T-cell (primary cell): ENCODE measurements at regions not wholly inside any gene's neighbourhood (a gene's known extent, or its start where the extent isn't known, plus 50 kb on each side); places are given as distances from the start of the nearest gene placed in this dataset.

Source experiments
- ATAC-seq, 4 experiments: fragments of 200-7000 bp in 3 of 4; fragments of 150-1000 bp in 1 of 4; cut with Tn5 transposase; replicated peaks in 1 of 4; 1 replicate in 3 of 4; 2 replicates in 1 of 4; pipeline ENCODE4 v1.10.0; 2021; ENCODE audit warnings: moderate library complexity in 3 of 4, mild to moderate bottlenecking in 2 of 4, moderate number of reproducible peaks in 1 of 4
- CTCF ChIA-PET, 2 donors: fragments of 300-600 bp; sonication (Branson Sonifier 250); formaldehyde crosslinking; loops; one replicate each; lab custom pipeline; 2022; ENCODE audit warnings: antibody characterized with exemption in 2 of 2; lab: Charles Lee
- POLR2A ChIA-PET, 2 donors: fragments of 300-600 bp; sonication (Branson Sonifier 250); formaldehyde crosslinking; loops; one replicate each; lab custom pipeline; 2022; ENCODE audit warnings: antibody characterized with exemption in 2 of 2; lab: Charles Lee
- DNase-seq, 35 experiments: peaks; one replicate each; pipeline versions ENCODE4 v3.0.0 to v3.0.0-alpha.2; 2013 to 2023
- H3K27ac ChIP-seq: one replicate; pipeline ENCODE4 v1.5.1; 2013; ENCODE audit warnings: low read length
- H3K27me3 ChIP-seq, 2 experiments: replicated peaks in 1 of 2; 1 replicate in 1 of 2; 2 replicates in 1 of 2; pipeline versions ENCODE4 v1.6.1 to v1.7.0; 2013; ENCODE audit warnings: low read length in 1 of 2, mixed read lengths in 1 of 2; ENCODE audit not compliant: control insufficient read depth in 2 of 2, insufficient read depth in 2 of 2; ENCODE audit errors: extremely low read depth in 1 of 2
- H3K36me3 ChIP-seq, 2 donors: 1 replicate in 1 of 2; 2 replicates in 1 of 2; pipeline versions ENCODE4 v1.6.1 to v1.7.0; 2013; ENCODE audit warnings: low read length in 1 of 2; ENCODE audit not compliant: control insufficient read depth in 2 of 2, insufficient read depth in 1 of 2; ENCODE audit errors: extremely low read depth in 1 of 2
- H3K4me1 ChIP-seq, 2 experiments: 1 replicate in 1 of 2; 2 replicates in 1 of 2; pipeline versions ENCODE4 v1.6.1 to v1.7.0; 2013; ENCODE audit warnings: low read length in 2 of 2, mixed read lengths in 1 of 2; ENCODE audit not compliant: insufficient read depth in 2 of 2, control insufficient read depth in 1 of 2; ENCODE audit errors: extremely low read depth in 1 of 2
- H3K4me3 ChIP-seq, 2 donors: 1 replicate in 1 of 2; 2 replicates in 1 of 2; pipeline versions ENCODE4 v1.5.1 to v1.7.0; 2013; ENCODE audit warnings: mild to moderate bottlenecking in 2 of 2, low read length in 1 of 2, moderate library complexity in 1 of 2; ENCODE audit not compliant: control insufficient read depth in 1 of 2; ENCODE audit errors: extremely low read depth in 1 of 2
- H3K9me3 ChIP-seq: 2 replicates; pipeline ENCODE4 v1.7.0; 2013
- H3K27ac Mint-ChIP-seq, 2 donors: one replicate each; pipeline ENCODE4 v1.8.0; 2020 to 2021; ENCODE audit warnings: mild to moderate bottlenecking in 2 of 2, mixed read lengths in 2 of 2
- H3K27me3 Mint-ChIP-seq, 2 donors: one replicate each; pipeline ENCODE4 v1.8.0; 2021 to 2022; ENCODE audit warnings: mixed read lengths in 2 of 2
- H3K36me3 Mint-ChIP-seq: one replicate; pipeline ENCODE4 v1.8.0; 2021; ENCODE audit warnings: mixed read lengths
- H3K4me1 Mint-ChIP-seq, 3 donors: one replicate each; pipeline ENCODE4 v1.8.0; 2020 to 2022; ENCODE audit warnings: mixed read lengths in 3 of 3, mild to moderate bottlenecking in 1 of 3
- H3K4me3 Mint-ChIP-seq, 3 donors: one replicate each; pipeline ENCODE4 v1.8.0; 2020 to 2022; ENCODE audit warnings: mild to moderate bottlenecking in 3 of 3, mixed read lengths in 3 of 3, moderate library complexity in 3 of 3
- H3K9me3 Mint-ChIP-seq, 3 donors: one replicate each; pipeline ENCODE4 v1.8.0; 2020 to 2022; ENCODE audit warnings: mixed read lengths in 3 of 3
- WGBS: methylation state at CpG from one replicate; pipeline ENCODE4 v1.1.5; 2013; ENCODE audit warnings: missing lambda C conversion rate; ENCODE audit not compliant: insufficient coverage; 5-methylcytosine and 5-hydroxymethylcytosine counted together

DNA sequence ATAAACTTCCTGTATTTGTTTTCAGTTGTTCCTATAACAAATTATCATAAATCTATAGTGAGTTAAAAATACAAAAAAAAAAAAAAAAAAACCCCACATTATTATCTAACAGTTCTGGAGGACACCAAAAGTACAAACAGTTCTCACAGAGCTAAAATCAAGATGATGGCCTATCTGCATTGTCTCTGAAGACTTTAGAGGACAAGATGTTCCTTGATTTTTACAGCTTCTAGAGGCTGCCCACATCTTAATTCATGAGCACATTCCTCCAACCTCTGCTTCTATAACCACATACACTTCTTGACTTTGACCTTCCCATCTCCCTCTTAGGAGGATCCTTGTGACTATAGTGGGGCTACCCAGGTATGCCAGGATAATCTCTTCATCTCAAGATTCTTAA, 806.1 kb downstream of the LTN1 start:
- H3K9me3 ChIP-seq, result no peaks in the 10 kb centered on the region
- no peak overlapping the region for H3K27ac ChIP-seq
- ATAC-seq (no peak), DNase-seq (no peak)
- H3K9me3 Mint-ChIP-seq, result peaks cover 0 to 4% (median 2%) of the 10 kb centered on the region in 3 donors
- no peaks in the 10 kb centered on the region for H3K4me1 Mint-ChIP-seq
- H3K4me3 ChIP-seq, result no peak overlapping the region
- CTCF ChIA-PET, result no interaction called here
- H3K4me1 ChIP-seq, result no peaks in the 10 kb centered on the region
- H3K4me3 Mint-ChIP-seq, result no peak overlapping the region
- POLR2A ChIA-PET, result interaction anchor here (0.6 to 0.7 kb wide), 2 partner anchors 40 to 56 kb away, joined by 3 to 5 read pairs; no protein-coding TSS in a partner anchor
- H3K36me3 ChIP-seq, result no peaks in the 10 kb centered on the region
- no peak overlapping the region for H3K27ac Mint-ChIP-seq
- no peaks in the 10 kb centered on the region for H3K27me3 ChIP-seq
- H3K36me3 Mint-ChIP-seq, result no peaks in the 10 kb centered on the region
- H3K27me3 Mint-ChIP-seq, result no peaks in the 10 kb centered on the region

DNA sequence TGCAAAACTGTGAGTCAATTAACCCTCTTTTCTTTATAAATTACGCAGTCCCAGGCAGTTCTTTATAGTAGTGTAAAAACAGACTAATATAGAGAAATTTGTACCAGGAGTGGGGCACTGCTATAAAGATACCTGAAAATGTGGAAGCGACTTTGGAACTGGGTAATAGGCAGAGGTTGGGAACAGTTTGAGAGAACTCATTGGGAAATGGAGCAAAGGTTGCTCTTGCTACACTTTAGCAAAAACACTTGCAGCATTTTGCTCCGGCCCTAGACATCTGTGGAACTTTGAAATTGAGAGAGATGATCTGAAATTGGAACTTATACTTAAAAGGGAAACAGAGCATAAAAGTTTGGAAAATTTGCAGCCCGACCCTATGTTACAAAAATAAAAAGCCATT, 810.9 kb downstream of the LTN1 start:
- no peak overlapping the region for H3K4me3 Mint-ChIP-seq
- Histone ChIP-seq H3K36me3 (no peaks in the 10 kb centered on the region), H3K27ac (no peak overlapping the region), H3K9me3 (no peaks in the 10 kb centered on the region), H3K27me3 (no peaks in the 10 kb centered on the region), H3K4me3 (no peak overlapping the region), H3K4me1 (no peaks in the 10 kb centered on the region)
- H3K27me3 Mint-ChIP-seq, result no peaks in the 10 kb centered on the region
- H3K36me3 Mint-ChIP-seq, result no peaks in the 10 kb centered on the region
- DNase-seq, result no peak
- no peak for ATAC-seq
- H3K27ac Mint-ChIP-seq, result no peak overlapping the region
- WGBS, result no CpG with 5 or more reads among the region's 4 CpGs
- H3K9me3 Mint-ChIP-seq, result peaks cover 0 to 6% (median 2%) of the 10 kb centered on the region in 3 donors
- no peaks in the 10 kb centered on the region for H3K4me1 Mint-ChIP-seq
- ChIA-PET POLR2A (no interaction called here), CTCF (no interaction called here)

DNA sequence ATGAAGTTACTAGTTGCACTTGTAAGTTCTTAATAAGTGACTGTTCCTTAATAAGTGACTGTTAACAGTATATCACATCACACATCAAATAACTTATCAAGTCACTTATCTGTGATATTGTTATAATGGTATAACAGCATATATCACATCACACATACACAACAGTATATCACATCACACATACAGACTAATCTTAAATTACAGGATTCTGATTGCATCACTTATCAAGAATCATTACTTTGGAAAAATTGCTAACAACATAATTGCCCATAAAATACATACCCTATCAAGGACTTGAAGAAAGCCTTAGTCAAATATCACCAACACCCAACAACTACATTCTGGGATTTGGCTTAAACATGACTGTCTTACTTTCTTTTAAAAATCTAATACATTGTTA, 813.5 kb downstream of the LTN1 start:
- DNase-seq (no peak), ATAC-seq (no peak)
- no peak overlapping the region for H3K4me3 ChIP-seq
- H3K27me3 Mint-ChIP-seq, result no peaks in the 10 kb centered on the region
- no peaks in the 10 kb centered on the region for H3K9me3 ChIP-seq
- H3K4me3 Mint-ChIP-seq, result no peak overlapping the region
- H3K27ac Mint-ChIP-seq, result no peak overlapping the region
- ChIA-PET POLR2A (no interaction called here), CTCF (no interaction called here)
- no peaks in the 10 kb centered on the region for H3K27me3 ChIP-seq
- H3K36me3 Mint-ChIP-seq, result no peaks in the 10 kb centered on the region
- H3K4me1 Mint-ChIP-seq, result no peaks in the 10 kb centered on the region
- H3K27ac ChIP-seq, result no peak overlapping the region
- H3K4me1 ChIP-seq, result no peaks in the 10 kb centered on the region
- H3K36me3 ChIP-seq, result no peaks in the 10 kb centered on the region
- peaks cover 0 to 9% (median 2%) of the 10 kb centered on the region in 3 donors for H3K9me3 Mint-ChIP-seq

DNA sequence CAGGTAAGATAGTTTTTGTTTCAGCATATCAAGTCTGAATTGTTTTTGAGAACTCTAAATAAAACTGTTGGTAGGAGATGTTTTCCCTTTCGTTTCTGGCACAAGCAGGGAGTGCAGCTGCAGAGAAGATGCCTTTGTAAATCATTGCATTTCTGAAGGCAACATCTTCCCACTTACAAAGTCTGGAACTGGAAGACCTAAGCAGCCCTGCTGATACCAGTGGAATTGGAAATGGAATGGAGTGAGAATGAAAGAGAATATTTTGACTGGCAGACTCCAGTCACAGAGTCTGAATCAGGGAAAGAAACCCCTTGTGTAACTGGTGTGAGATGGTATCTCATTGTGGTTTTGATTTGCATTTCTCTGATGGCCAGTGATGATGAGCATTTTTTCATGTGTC, 815.6 kb downstream of the LTN1 start:
- H3K4me1 ChIP-seq, result no peaks in the 10 kb centered on the region
- H3K27ac ChIP-seq, result no peak overlapping the region
- ChIA-PET POLR2A (no interaction called here), CTCF (no interaction called here)
- H3K4me3 ChIP-seq, result no peak overlapping the region
- DNase-seq (no peak), ATAC-seq (no peak)
- H3K27me3 ChIP-seq, result no peaks in the 10 kb centered on the region
- Mint-ChIP-seq H3K9me3 (peaks cover 0 to 9% (median 0%) of the 10 kb centered on the region in 3 donors), H3K27ac (no peak overlapping the region), H3K4me3 (no peak overlapping the region), H3K27me3 (no peaks in the 10 kb centered on the region), H3K4me1 (no peaks in the 10 kb centered on the region), H3K36me3 (no peaks in the 10 kb centered on the region)
- WGBS, result no CpG with 5 or more reads among the region's 1 CpG
- no peaks in the 10 kb centered on the region for H3K36me3 ChIP-seq
- H3K9me3 ChIP-seq, result no peaks in the 10 kb centered on the region

DNA sequence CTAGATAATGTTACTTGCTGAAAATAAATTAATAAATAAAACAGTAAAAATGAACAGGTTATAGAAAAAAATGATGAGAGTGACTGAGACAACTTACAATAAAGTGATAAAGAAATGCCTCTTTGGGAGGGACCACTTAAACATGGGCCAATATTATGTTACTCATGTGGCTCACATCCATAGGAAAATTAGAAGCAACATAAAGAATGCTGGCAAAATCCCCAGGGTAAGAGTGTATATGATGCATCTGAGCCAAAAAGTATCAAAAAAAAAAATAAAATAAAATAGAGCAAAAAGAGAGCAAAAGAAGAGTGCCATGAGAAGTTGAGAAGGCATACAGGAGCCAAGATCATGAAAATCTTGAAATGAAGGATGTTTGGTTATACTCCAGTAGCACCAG, 818.0 kb downstream of the LTN1 start:
- Histone ChIP-seq H3K27me3 (no peaks in the 10 kb centered on the region), H3K36me3 (no peaks in the 10 kb centered on the region), H3K4me3 (no peak overlapping the region), H3K9me3 (no peaks in the 10 kb centered on the region), H3K27ac (no peak overlapping the region), H3K4me1 (no peaks in the 10 kb centered on the region)
- ATAC-seq (no peak), DNase-seq (no peak)
- Mint-ChIP-seq H3K27ac (no peak overlapping the region), H3K27me3 (no peaks in the 10 kb centered on the region), H3K4me3 (no peak overlapping the region), H3K36me3 (no peaks in the 10 kb centered on the region), H3K9me3 (peaks cover 0 to 3% (median 0%) of the 10 kb centered on the region in 3 donors), H3K4me1 (no peaks in the 10 kb centered on the region)
- POLR2A ChIA-PET, result no interaction called here
- CTCF ChIA-PET, result no interaction called here

DNA sequence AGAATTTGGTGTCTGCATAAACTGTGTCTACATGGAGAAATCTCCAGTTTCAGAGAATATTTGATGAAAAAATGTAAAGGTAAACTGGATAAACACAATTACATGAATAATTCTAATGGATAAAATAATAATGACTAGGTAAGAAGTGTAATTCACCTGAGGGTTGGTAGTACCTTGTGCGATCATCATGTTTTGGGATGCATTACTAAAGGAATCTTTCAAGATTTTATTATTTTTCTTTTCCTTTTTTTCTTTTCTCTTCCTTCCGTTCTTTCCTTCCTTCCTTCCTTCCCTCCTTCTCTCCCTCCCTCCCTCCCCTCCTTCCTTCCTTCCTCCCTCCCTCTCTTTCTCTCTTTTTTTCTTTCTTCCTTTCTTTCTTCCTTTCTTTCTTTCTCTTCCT, 818.7 kb downstream of the LTN1 start:
- Mint-ChIP-seq H3K27ac (no peak overlapping the region), H3K4me3 (no peak overlapping the region), H3K36me3 (no peaks in the 10 kb centered on the region), H3K9me3 (peaks cover 0 to 3% (median 0%) of the 10 kb centered on the region in 3 donors), H3K4me1 (no peaks in the 10 kb centered on the region), H3K27me3 (no peaks in the 10 kb centered on the region)
- no peak for ATAC-seq
- no peaks in the 10 kb centered on the region for H3K9me3 ChIP-seq
- no peak overlapping the region for H3K4me3 ChIP-seq
- no peaks in the 10 kb centered on the region for H3K4me1 ChIP-seq
- WGBS, result 83% methylated on average over 1 of the region's 2 CpGs
- CTCF ChIA-PET, result no interaction called here
- H3K36me3 ChIP-seq, result no peaks in the 10 kb centered on the region
- H3K27ac ChIP-seq, result no peak overlapping the region
- DNase-seq, result no peak
- POLR2A ChIA-PET, result no interaction called here
- no peaks in the 10 kb centered on the region for H3K27me3 ChIP-seq

DNA sequence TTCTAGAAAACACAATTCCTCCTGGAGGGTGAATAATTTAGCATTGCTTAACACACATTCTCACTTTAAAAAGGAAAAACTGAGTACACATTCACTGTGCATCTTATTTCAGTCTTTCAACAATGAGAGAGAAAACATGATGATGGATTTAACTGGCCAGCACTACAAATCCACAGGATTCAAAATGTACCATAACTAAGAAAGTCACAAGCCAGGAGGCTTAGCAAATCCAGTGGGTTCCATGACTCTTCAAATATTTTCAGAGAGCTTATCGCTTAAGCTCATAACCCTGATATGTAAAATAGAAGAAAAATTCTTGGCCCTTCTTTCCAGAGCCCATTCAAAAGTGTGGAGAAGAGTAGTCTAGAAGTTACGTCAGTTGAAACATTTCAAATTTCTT, 820.3 kb downstream of the LTN1 start:
- ChIA-PET CTCF (no interaction called here), POLR2A (no interaction called here)
- Mint-ChIP-seq H3K27ac (no peak overlapping the region), H3K4me3 (no peak overlapping the region), H3K27me3 (no peaks in the 10 kb centered on the region), H3K36me3 (no peaks in the 10 kb centered on the region), H3K9me3 (peaks cover 0 to 3% (median 0%) of the 10 kb centered on the region in 3 donors), H3K4me1 (no peaks in the 10 kb centered on the region)
- no peak for DNase-seq
- no peaks in the 10 kb centered on the region for H3K27me3 ChIP-seq
- no peaks in the 10 kb centered on the region for H3K36me3 ChIP-seq
- H3K27ac ChIP-seq, result no peak overlapping the region
- H3K4me1 ChIP-seq, result no peaks in the 10 kb centered on the region
- H3K4me3 ChIP-seq, result no peak overlapping the region
- ATAC-seq, result no peak
- no CpG with 5 or more reads among the region's 2 CpGs for WGBS
- H3K9me3 ChIP-seq, result no peaks in the 10 kb centered on the region
